HL-60 (cell line): ENCODE measurements at regions not wholly inside any gene's neighbourhood (a gene's known extent, or its start where the extent isn't known, plus 50 kb on each side); places are given as distances from the start of the nearest gene placed in this dataset.

ENCODE experiments used
- POLR2AphosphoS5 ChIP-seq: IDR thresholded peaks from 2 replicates; pipeline ENCODE4 v1.6.1; 2012; ENCODE audit warnings: low read depth
- TF ChIP-seq, protein P1 (sequence below): IDR thresholded peaks from one replicate; pipeline ENCODE4 v1.5.1; 2011; ENCODE audit warnings: low read length, control low read depth, inconsistent platforms; ENCODE audit not compliant: insufficient read depth

DNA sequence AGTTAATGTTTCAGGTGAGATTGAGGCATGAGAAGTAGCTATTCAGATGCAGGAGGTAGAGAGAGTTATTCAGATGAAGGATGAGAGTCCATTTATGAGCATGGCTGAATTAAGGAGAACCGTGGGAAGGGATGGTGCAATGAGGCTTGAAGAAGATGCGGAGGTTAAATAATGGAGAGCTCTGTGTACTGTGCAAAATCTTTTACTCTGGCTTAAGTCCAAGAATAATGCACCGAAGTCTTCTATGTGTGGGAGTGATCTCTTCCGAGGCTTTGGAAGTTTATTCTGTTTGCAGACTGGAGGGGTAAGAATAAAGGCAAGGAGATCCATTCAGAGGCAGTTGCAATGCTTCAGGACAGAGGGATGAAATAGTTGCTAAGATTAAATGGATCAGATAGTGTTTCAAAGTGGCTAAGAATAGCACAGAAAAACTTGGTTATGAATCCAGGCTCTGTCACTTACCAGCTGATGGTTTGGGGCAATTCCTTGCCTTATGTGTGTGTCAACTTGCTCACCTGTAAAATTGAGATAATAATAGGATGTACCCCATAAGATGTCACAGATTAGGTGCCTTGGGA, 467.1 kb downstream of the HDGFL1 start:
- TF ChIP-seq, protein P1, sequence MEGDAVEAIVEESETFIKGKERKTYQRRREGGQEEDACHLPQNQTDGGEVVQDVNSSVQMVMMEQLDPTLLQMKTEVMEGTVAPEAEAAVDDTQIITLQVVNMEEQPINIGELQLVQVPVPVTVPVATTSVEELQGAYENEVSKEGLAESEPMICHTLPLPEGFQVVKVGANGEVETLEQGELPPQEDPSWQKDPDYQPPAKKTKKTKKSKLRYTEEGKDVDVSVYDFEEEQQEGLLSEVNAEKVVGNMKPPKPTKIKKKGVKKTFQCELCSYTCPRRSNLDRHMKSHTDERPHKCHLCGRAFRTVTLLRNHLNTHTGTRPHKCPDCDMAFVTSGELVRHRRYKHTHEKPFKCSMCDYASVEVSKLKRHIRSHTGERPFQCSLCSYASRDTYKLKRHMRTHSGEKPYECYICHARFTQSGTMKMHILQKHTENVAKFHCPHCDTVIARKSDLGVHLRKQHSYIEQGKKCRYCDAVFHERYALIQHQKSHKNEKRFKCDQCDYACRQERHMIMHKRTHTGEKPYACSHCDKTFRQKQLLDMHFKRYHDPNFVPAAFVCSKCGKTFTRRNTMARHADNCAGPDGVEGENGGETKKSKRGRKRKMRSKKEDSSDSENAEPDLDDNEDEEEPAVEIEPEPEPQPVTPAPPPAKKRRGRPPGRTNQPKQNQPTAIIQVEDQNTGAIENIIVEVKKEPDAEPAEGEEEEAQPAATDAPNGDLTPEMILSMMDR, result no peak
- no peak for TF ChIP-seq POLR2AphosphoS5
